Kidney (tissue), 13 donors: ENCODE measurements at regions not wholly inside any gene's neighbourhood (a gene's known extent, or its start where the extent isn't known, plus 50 kb on each side); places are given as distances from the start of the nearest gene placed in this dataset.

Experiments
- DNase-seq, 5 donors: peaks; one replicate each; pipeline ENCODE4 v3.0.0-alpha.2; 2013 to 2020
- FAIRE-seq: peaks from 2 replicates; lab custom pipeline; 2012; peaks lifted over from hg19 to GRCh38; lab: Jason Lieb, UNC
- H3K27ac ChIP-seq, 2 donors: one replicate each; pipeline ENCODE4 v1.7.0; 2013; ENCODE audit warnings: low read depth in 2 of 2, low read length in 2 of 2, inconsistent platforms in 1 of 2
- H3K27me3 ChIP-seq: one replicate; pipeline ENCODE4 v1.7.1; 2013; ENCODE audit warnings: low read length, inconsistent platforms; ENCODE audit not compliant: control insufficient read depth, insufficient read depth
- H3K36me3 ChIP-seq, 3 donors: one replicate each; pipeline versions ENCODE4 v1.7.0 to v1.7.1; 2013; ENCODE audit warnings: low read length in 3 of 3, control low read depth in 1 of 3, inconsistent platforms in 1 of 3; ENCODE audit not compliant: insufficient read depth in 3 of 3, control insufficient read depth in 2 of 3
- H3K4me1 ChIP-seq, 3 donors: one replicate each; pipeline versions ENCODE4 v1.7.0 to v1.7.1; 2013; ENCODE audit warnings: low read length in 3 of 3, inconsistent platforms in 1 of 3, low read depth in 1 of 3; ENCODE audit not compliant: control insufficient read depth in 2 of 3, insufficient read depth in 2 of 3
- H3K4me3 ChIP-seq, 3 donors: one replicate each; pipeline versions ENCODE4 v1.7.0 to v1.8.1; 2013; ENCODE audit warnings: low read length in 3 of 3, control low read depth in 1 of 3, inconsistent platforms in 1 of 3
- H3K9ac ChIP-seq, 3 donors: one replicate each; pipeline versions ENCODE4 v1.7.0 to v1.7.1; 2013; ENCODE audit warnings: low read length in 3 of 3, control low read depth in 1 of 3, inconsistent platforms in 1 of 3
- H3K9me3 ChIP-seq, 3 donors: one replicate each; pipeline versions ENCODE4 v1.7.0 to v1.7.1; 2013; ENCODE audit warnings: low read length in 3 of 3, control low read depth in 1 of 3, inconsistent platforms in 1 of 3; ENCODE audit not compliant: control insufficient read depth in 2 of 3, insufficient read depth in 1 of 3
- CTCF ChIP-seq: IDR thresholded peaks from 3 replicates; pipeline ENCODE4 v1.5.1; 2012; ENCODE audit warnings: mild to moderate bottlenecking, moderate library complexity, borderline replicate concordance; ENCODE audit not compliant: insufficient read depth; ENCODE audit errors: extremely low read depth
- intact Hi-C: fragments of 100-400 bp; cut with DNase I; formaldehyde crosslinking; loops from one replicate; pipeline ENCODE4 v1.11.1; 2022
- donor health status: control.
- donor health status: control.
- donor health status: control.
- donor health status: control.
- donor health status: control.
- donor health status: DM: yes; HTN: yes; CAD: no.
- donor health status: Normal renal cell carcinoma (clear cell type).

- H3K4me3 ChIP-seq: no peak overlapping the region
- H3K4me1 ChIP-seq: no peaks in the 10 kb centered on the region
- no peaks in the 10 kb centered on the region for H3K36me3 ChIP-seq
- DNase-seq (no peak), FAIRE-seq (no peak)
- intact Hi-C loops: no loop called here
- no peak for TF ChIP-seq CTCF
- H3K27me3 ChIP-seq: no peaks in the 10 kb centered on the region
- no peak overlapping the region for H3K9ac ChIP-seq
- peaks cover 0 to 4% (median 0%) of the 10 kb centered on the region in 3 donors for H3K9me3 ChIP-seq
- no peak overlapping the region for H3K27ac ChIP-seq
Observed at GRCh38 chr5:118321081-118321480, 667.3 kb downstream of the DTWD2 start.

GRCh38 chr5:118320121-118320520 lies 668.2 kb downstream of the DTWD2 start:
- Histone ChIP-seq H3K4me1 (no peaks in the 10 kb centered on the region), H3K36me3 (no peaks in the 10 kb centered on the region), H3K27me3 (no peaks in the 10 kb centered on the region), H3K4me3 (no peak overlapping the region), H3K9me3 (peaks cover 0 to 4% (median 0%) of the 10 kb centered on the region in 3 donors), H3K9ac (no peak overlapping the region), H3K27ac (no peak overlapping the region)
- no peak for DNase-seq
- intact Hi-C loops: no loop called here
- no peak for FAIRE-seq
- TF ChIP-seq CTCF: no peak

GRCh38 chr5:118314931-118315330 lies 673.4 kb downstream of the DTWD2 start:
- Histone ChIP-seq H3K4me3 (no peak overlapping the region), H3K27me3 (no peaks in the 10 kb centered on the region), H3K36me3 (no peaks in the 10 kb centered on the region), H3K27ac (no peak overlapping the region), H3K9ac (no peak overlapping the region), H3K4me1 (no peaks in the 10 kb centered on the region), H3K9me3 (no peaks in the 10 kb centered on the region)
- no peak for TF ChIP-seq CTCF
- DNase-seq: peak in 1 of 5 donors; percentile 37
- intact Hi-C loops: no loop called here
- FAIRE-seq: no peak
